Natural killer cell (primary cell): ENCODE measurements at regions not wholly inside any gene's neighbourhood (a gene's known extent, or its start where the extent isn't known, plus 50 kb on each side); places are given as distances from the start of the nearest gene placed in this dataset.

ENCODE experiments used
- ATAC-seq, 3 donors: fragments of 150-1000 bp in 2 of 3; fragments of 200-7000 bp in 1 of 3; cut with Tn5 transposase; 1 replicate in 1 of 3; 2 replicates in 2 of 3; pipeline ENCODE4 v1.10.0; 2021; ENCODE audit warnings: mild to moderate bottlenecking in 2 of 3, moderate library complexity in 2 of 3
- DNase-seq, 2 donors: peaks; one replicate each; pipeline versions ENCODE4 v3.0.0 to v3.0.0-alpha.2; 2013 to 2021; ENCODE audit warnings: mixed read lengths in 1 of 2
- H3K27ac ChIP-seq: one replicate; pipeline ENCODE4 v1.5.1; 2013; ENCODE audit warnings: mild to moderate bottlenecking, low read length
- H3K27me3 ChIP-seq: one replicate; pipeline ENCODE4 v1.6.1; 2013; ENCODE audit warnings: low read length; ENCODE audit not compliant: control insufficient read depth, insufficient read depth
- H3K36me3 ChIP-seq: one replicate; pipeline ENCODE4 v1.6.1; 2013; ENCODE audit warnings: low read length; ENCODE audit not compliant: control insufficient read depth, insufficient read depth
- H3K4me1 ChIP-seq: one replicate; pipeline ENCODE4 v1.6.1; 2013; ENCODE audit warnings: low read length; ENCODE audit not compliant: control insufficient read depth, insufficient read depth
- H3K4me3 ChIP-seq: one replicate; pipeline ENCODE4 v1.5.1; 2013; ENCODE audit warnings: low read length
- H3K9me3 ChIP-seq: one replicate; pipeline ENCODE4 v1.6.1; 2013; ENCODE audit warnings: low read length; ENCODE audit not compliant: control insufficient read depth, insufficient read depth
- H3K27ac Mint-ChIP-seq, 2 donors: one replicate each; pipeline ENCODE4 v1.8.0; 2022; ENCODE audit warnings: mild to moderate bottlenecking in 2 of 2, mixed read lengths in 2 of 2, moderate library complexity in 1 of 2
- H3K27me3 Mint-ChIP-seq, 2 donors: one replicate each; pipeline ENCODE4 v1.8.0; 2022; ENCODE audit warnings: low read depth in 2 of 2, mixed read lengths in 2 of 2
- H3K36me3 Mint-ChIP-seq: one replicate; pipeline ENCODE4 v1.8.0; 2022; ENCODE audit warnings: mixed read lengths
- H3K4me1 Mint-ChIP-seq, 2 donors: one replicate each; pipeline ENCODE4 v1.8.0; 2022; ENCODE audit warnings: mixed read lengths in 2 of 2
- H3K4me3 Mint-ChIP-seq: one replicate; pipeline ENCODE4 v1.8.0; 2022; ENCODE audit warnings: mild to moderate bottlenecking, moderate library complexity, mixed read lengths
- H3K9me3 Mint-ChIP-seq, 2 donors: one replicate each; pipeline ENCODE4 v1.8.0; 2022; ENCODE audit warnings: mixed read lengths in 2 of 2
- CTCF ChIP-seq: fragments of 200-600 bp; IDR thresholded peaks from one replicate; pipeline ENCODE4 v1.8.0; 2022; ENCODE audit warnings: antibody characterized with exemption
- WGBS: methylation state at CpG from one replicate; pipeline ENCODE4 v1.1.7; 2013; ENCODE audit warnings: missing lambda C conversion rate; ENCODE audit not compliant: insufficient coverage; 5-methylcytosine and 5-hydroxymethylcytosine counted together
- intact Hi-C: fragments of 100-400 bp; cut with micrococcal nuclease; formaldehyde crosslinking; loops from one replicate; pipeline ENCODE4 v1.14.2; 2022

- Histone ChIP-seq H3K27me3 (peaks cover 3% of the 10 kb centered on the region), H3K9me3 (no peaks in the 10 kb centered on the region), H3K27ac (no peak overlapping the region), H3K4me3 (no peak overlapping the region), H3K4me1 (no peaks in the 10 kb centered on the region), H3K36me3 (no peaks in the 10 kb centered on the region)
- H3K27me3 Mint-ChIP-seq, result no peaks in the 10 kb centered on the region
- TF ChIP-seq CTCF, result no peak
- no peaks in the 10 kb centered on the region for H3K4me1 Mint-ChIP-seq
- WGBS, result 83% methylated on average over 4 of the region's 4 CpGs
- no peak for DNase-seq
- H3K36me3 Mint-ChIP-seq, result no peaks in the 10 kb centered on the region
- intact Hi-C loops, result no loop called here
- no peak overlapping the region for H3K27ac Mint-ChIP-seq
- ATAC-seq, result no peak
- H3K4me3 Mint-ChIP-seq, result no peak overlapping the region
- H3K9me3 Mint-ChIP-seq, result peaks cover 0 to 5% of the 10 kb centered on the region in 2 donors
Observed at GRCh38 chr6:100138346-100139022, 144.5 kb upstream of the MCHR2 start.

- Histone ChIP-seq H3K4me3 (no peak overlapping the region), H3K36me3 (no peaks in the 10 kb centered on the region), H3K4me1 (no peaks in the 10 kb centered on the region), H3K27ac (no peak overlapping the region), H3K9me3 (no peaks in the 10 kb centered on the region), H3K27me3 (peaks cover 3% of the 10 kb centered on the region)
- DNase-seq (no peak), ATAC-seq (no peak)
- Mint-ChIP-seq H3K36me3 (no peaks in the 10 kb centered on the region), H3K4me1 (no peaks in the 10 kb centered on the region), H3K27me3 (no peaks in the 10 kb centered on the region), H3K9me3 (peaks cover 0 to 5% of the 10 kb centered on the region in 2 donors), H3K4me3 (no peak overlapping the region), H3K27ac (no peak overlapping the region)
- intact Hi-C loops, result no loop called here
- TF ChIP-seq CTCF, result no peak
- WGBS, result 93% methylated on average over 2 of the region's 2 CpGs
Observed at GRCh38 chr6:100137759-100138158, 143.7 kb upstream of the MCHR2 start.

GRCh38 chr6:100136590-100136989, 142.6 kb upstream of the MCHR2 start:
- Mint-ChIP-seq H3K4me1 (no peaks in the 10 kb centered on the region), H3K4me3 (no peak overlapping the region), H3K9me3 (peaks cover 0 to 7% of the 10 kb centered on the region in 2 donors), H3K36me3 (no peaks in the 10 kb centered on the region), H3K27me3 (no peaks in the 10 kb centered on the region), H3K27ac (no peak overlapping the region)
- H3K4me1 ChIP-seq, result no peaks in the 10 kb centered on the region
- intact Hi-C loops, result no loop called here
- no peaks in the 10 kb centered on the region for H3K9me3 ChIP-seq
- WGBS, result 88% methylated on average over 6 of the region's 8 CpGs
- no peak for ATAC-seq
- no peaks in the 10 kb centered on the region for H3K36me3 ChIP-seq
- peaks cover 3% of the 10 kb centered on the region for H3K27me3 ChIP-seq
- no peak overlapping the region for H3K4me3 ChIP-seq
- TF ChIP-seq CTCF, result no peak
- H3K27ac ChIP-seq, result no peak overlapping the region
- no peak for DNase-seq

GRCh38 chr6:100135977-100136376, 142.0 kb upstream of the MCHR2 start:
- Mint-ChIP-seq H3K4me1 (no peaks in the 10 kb centered on the region), H3K27me3 (no peaks in the 10 kb centered on the region), H3K27ac (no peak overlapping the region), H3K9me3 (peaks cover 0 to 7% of the 10 kb centered on the region in 2 donors), H3K36me3 (peaks cover 3% of the 10 kb centered on the region), H3K4me3 (no peak overlapping the region)
- 93% methylated on average over 21 of the region's 21 CpGs for WGBS
- H3K4me1 ChIP-seq, result no peaks in the 10 kb centered on the region
- ATAC-seq (no peak), DNase-seq (no peak)
- peaks cover 3% of the 10 kb centered on the region for H3K27me3 ChIP-seq
- TF ChIP-seq CTCF, result no peak
- no peaks in the 10 kb centered on the region for H3K36me3 ChIP-seq
- H3K9me3 ChIP-seq, result no peaks in the 10 kb centered on the region
- intact Hi-C loops, result no loop called here
- H3K4me3 ChIP-seq, result no peak overlapping the region
- no peak overlapping the region for H3K27ac ChIP-seq
